ENCODE measurements at regions not wholly inside any gene's neighbourhood (a gene's known extent, or its start where the extent isn't known, plus 50 kb on each side); places are given as distances from the start of the nearest gene placed in this dataset.

DNA sequence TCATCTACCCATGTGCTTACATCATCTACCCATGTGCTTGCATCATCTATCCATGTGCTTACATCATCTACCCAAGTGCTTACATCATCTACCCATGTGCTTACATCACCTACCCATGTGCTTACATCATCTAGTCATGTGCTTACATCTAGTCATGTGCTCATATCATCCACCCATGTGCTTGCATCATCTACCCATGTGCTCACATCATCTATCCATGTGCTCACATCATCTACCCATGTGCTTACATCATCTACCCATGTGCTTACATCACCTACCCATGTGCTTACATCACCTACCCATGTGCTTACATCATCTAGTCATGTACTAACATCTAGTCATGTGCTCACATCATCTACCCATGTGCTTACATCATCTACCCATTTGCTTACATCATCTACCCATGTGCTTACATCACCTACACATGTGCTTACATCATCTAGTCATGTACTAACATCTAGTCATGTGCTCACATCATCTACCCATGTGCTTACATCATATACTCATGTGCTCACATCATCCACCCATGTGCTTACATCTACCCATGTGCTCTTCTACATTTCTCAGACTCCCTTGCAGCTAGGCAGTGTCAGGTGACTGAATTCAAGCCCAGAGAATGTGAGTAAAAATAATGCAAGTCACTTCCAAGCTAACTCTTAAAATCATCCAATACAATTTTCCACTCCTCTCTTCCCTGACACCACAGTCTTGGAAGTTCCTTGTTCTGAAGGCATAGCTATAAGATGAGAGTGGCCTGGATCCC lies 196.8 kb downstream of the CBLN1 start:
- H3K27me3 ChIP-seq = no peaks in the 10 kb centered on the region
- no peaks in the 10 kb centered on the region for H3K4me1 ChIP-seq
- intact Hi-C loops (cut with DNase I; ENCODE audit: low total_unique reads) = no loop called here
- no peaks in the 10 kb centered on the region for H3K36me3 ChIP-seq
- H3K4me3 ChIP-seq = no peak overlapping the region
- TF ChIP-seq, protein P1, sequence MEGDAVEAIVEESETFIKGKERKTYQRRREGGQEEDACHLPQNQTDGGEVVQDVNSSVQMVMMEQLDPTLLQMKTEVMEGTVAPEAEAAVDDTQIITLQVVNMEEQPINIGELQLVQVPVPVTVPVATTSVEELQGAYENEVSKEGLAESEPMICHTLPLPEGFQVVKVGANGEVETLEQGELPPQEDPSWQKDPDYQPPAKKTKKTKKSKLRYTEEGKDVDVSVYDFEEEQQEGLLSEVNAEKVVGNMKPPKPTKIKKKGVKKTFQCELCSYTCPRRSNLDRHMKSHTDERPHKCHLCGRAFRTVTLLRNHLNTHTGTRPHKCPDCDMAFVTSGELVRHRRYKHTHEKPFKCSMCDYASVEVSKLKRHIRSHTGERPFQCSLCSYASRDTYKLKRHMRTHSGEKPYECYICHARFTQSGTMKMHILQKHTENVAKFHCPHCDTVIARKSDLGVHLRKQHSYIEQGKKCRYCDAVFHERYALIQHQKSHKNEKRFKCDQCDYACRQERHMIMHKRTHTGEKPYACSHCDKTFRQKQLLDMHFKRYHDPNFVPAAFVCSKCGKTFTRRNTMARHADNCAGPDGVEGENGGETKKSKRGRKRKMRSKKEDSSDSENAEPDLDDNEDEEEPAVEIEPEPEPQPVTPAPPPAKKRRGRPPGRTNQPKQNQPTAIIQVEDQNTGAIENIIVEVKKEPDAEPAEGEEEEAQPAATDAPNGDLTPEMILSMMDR (IDR thresholded peaks at IDR 0.05) = no peak
- TF ChIP-seq POLR2AphosphoS5 (IDR thresholded peaks at IDR 0.05) = no peak
- TF ChIP-seq EP300 (IDR thresholded peaks at IDR 0.05) = no peak
- no peak for TF ChIP-seq POLR2A (IDR thresholded peaks at IDR 0.05)
- peaks cover 0 to 22% (median 11%) of the 10 kb centered on the region in 4 donors for H3K9me3 ChIP-seq
- DNase-seq = no peak
- no peak overlapping the region for H3K27ac ChIP-seq

- H3K4me1 ChIP-seq = no peaks in the 10 kb centered on the region
- no peak for DNase-seq
- intact Hi-C loops (cut with DNase I; ENCODE audit: low total_unique reads) = no loop called here
- H3K27ac ChIP-seq = no peak overlapping the region
- TF ChIP-seq EP300 (IDR thresholded peaks at IDR 0.05) (no peak), POLR2AphosphoS5 (IDR thresholded peaks at IDR 0.05) (no peak), POLR2A (IDR thresholded peaks at IDR 0.05) (no peak)
- TF ChIP-seq, protein P1 (IDR thresholded peaks at IDR 0.05) = no peak
- no peaks in the 10 kb centered on the region for H3K27me3 ChIP-seq
- WGBS, 5 donors = 36 to 50% (median 41%) methylated on average over 3 of the region's 3 CpGs
- no peak overlapping the region for H3K4me3 ChIP-seq
- H3K9me3 ChIP-seq = peaks cover 4 to 49% (median 29%) of the 10 kb centered on the region in 4 donors
- H3K36me3 ChIP-seq = no peaks in the 10 kb centered on the region
Observed at GRCh38 chr16:49081554-49081953, 200.1 kb downstream of the CBLN1 start.

- 87 to 92% (median 88%) methylated on average over 11 of the region's 11 CpGs for WGBS, 5 donors
- Histone ChIP-seq H3K4me3 (no peak overlapping the region), H3K9me3 (peaks cover 4 to 52% (median 29%) of the 10 kb centered on the region in 4 donors), H3K4me1 (no peaks in the 10 kb centered on the region), H3K27ac (no peak overlapping the region), H3K36me3 (no peaks in the 10 kb centered on the region), H3K27me3 (no peaks in the 10 kb centered on the region)
- intact Hi-C loops (cut with DNase I; ENCODE audit: low total_unique reads) = no loop called here
- DNase-seq = no peak
- TF ChIP-seq, protein P1 (IDR thresholded peaks at IDR 0.05) = no peak
- no peak for TF ChIP-seq POLR2A (IDR thresholded peaks at IDR 0.05)
- no peak for TF ChIP-seq EP300 (IDR thresholded peaks at IDR 0.05)
- TF ChIP-seq POLR2AphosphoS5 (IDR thresholded peaks at IDR 0.05) = no peak
Observed at GRCh38 chr16:49081086-49081485, 200.6 kb downstream of the CBLN1 start.

DNA sequence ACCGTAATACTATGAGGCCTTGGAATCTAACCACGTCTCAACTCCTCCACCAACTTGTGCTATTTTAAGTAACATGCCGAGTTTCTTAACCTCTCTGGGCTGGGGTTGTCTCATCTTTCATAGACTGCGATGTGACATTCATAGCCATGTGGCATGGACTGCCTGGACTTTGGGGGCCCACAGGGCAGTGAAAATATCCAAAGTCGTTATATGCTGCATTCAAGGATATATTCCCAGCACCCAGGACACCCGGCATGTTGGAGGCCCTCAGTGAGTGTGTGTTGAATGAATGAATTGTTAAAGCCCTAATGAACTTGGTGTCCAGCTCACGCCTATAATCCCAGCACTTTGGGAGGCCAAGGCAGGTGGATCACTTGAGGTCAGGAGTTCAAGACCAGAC lies 203.1 kb downstream of the CBLN1 start:
- Histone ChIP-seq H3K27ac (no peak overlapping the region), H3K4me1 (no peaks in the 10 kb centered on the region), H3K27me3 (no peaks in the 10 kb centered on the region), H3K9me3 (peaks cover 4 to 37% (median 22%) of the 10 kb centered on the region in 4 donors), H3K36me3 (no peaks in the 10 kb centered on the region), H3K4me3 (no peak overlapping the region)
- TF ChIP-seq EP300 (IDR thresholded peaks at IDR 0.05) = no peak
- TF ChIP-seq POLR2AphosphoS5 (IDR thresholded peaks at IDR 0.05) = no peak
- TF ChIP-seq, protein P1 (IDR thresholded peaks at IDR 0.05) = no peak
- TF ChIP-seq POLR2A (IDR thresholded peaks at IDR 0.05) = no peak
- 73 to 86% (median 84%) methylated on average over 7 of the region's 7 CpGs for WGBS, 5 donors
- no peak for DNase-seq
- intact Hi-C loops (cut with DNase I; ENCODE audit: low total_unique reads) = no loop called here
